ENCODE measurements at regions not wholly inside any gene's neighbourhood (a gene's known extent, or its start where the extent isn't known, plus 50 kb on each side); places are given as distances from the start of the nearest gene placed in this dataset.
A peak's percentile ranks its signal among the peaks of the same experiment; 100 is the strongest.

DNA sequence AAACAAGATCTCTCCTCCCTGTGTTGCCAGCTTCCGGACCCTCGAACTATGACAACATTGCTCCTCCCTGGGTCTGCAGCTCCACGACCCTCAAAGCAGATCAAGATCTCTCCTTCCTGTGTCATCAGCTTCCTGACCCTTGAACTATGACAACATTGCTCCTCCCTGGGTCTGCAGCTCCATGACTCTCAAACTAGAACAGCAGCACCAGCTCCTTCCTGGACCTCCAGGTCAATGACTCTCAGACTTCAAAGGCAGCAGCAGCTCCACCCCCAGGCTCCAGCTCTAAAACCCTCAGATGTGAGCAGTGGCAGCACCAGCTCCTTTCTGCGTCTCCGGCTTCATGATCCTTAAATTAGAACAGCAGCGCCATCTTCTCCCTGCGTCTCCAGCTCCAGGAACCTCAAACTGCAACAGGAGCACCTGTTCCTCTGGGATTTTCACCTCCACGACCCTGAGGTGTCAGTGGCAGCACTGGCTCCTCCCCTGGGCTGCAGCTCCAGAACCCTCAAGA, 341.0 kb upstream of the SULF2 start (continued):
- TF ChIP-seq ZNF224 (CRISPR knock-in tag; IDR thresholded peaks at IDR 0.05) (no peak), MED8 (CRISPR knock-in tag; IDR thresholded peaks at IDR 0.05; ENCODE audit: insufficient replicate concordance) (no peak), TAF15 (IDR thresholded peaks at IDR 0.05; ENCODE audit: low read depth, low read length, poor library complexity, severe bottlenecking) (no peak), DR1 (CRISPR knock-in tag; IDR thresholded peaks at IDR 0.05) (no peak), ZMYM3 (CRISPR knock-in tag; IDR thresholded peaks at IDR 0.05) (no peak), ZFP36 (IDR thresholded peaks at IDR 0.05; ENCODE audit: borderline replicate concordance, low read depth, low read length, partially characterized antibody) (no peak), SKIL (CRISPR knock-in tag; IDR thresholded peaks at IDR 0.05; ENCODE audit: borderline replicate concordance) (no peak), ZFX (CRISPR knock-in tag; IDR thresholded peaks at IDR 0.05; ENCODE audit: low read depth) (no peak), PRDM15 (CRISPR knock-in tag; IDR thresholded peaks at IDR 0.05) (no peak), MAF1 (CRISPR knock-in tag; IDR thresholded peaks at IDR 0.05; ENCODE audit: borderline replicate concordance) (no peak), SALL2 (CRISPR knock-in tag; IDR thresholded peaks at IDR 0.05) (no peak), NFATC3 (CRISPR knock-in tag; IDR thresholded peaks at IDR 0.05) (no peak), SALL1 (CRISPR knock-in tag; IDR thresholded peaks at IDR 0.05) (peak; percentile 85), ZBTB39 (CRISPR knock-in tag; IDR thresholded peaks at IDR 0.05) (no peak), SMARCE1 (IDR thresholded peaks at IDR 0.05; ENCODE audit: borderline replicate concordance) (no peak), ZNF563 (CRISPR knock-in tag; IDR thresholded peaks at IDR 0.05) (peak; percentile 40; the same call in 1 of the 2 replicates), TGIF2 (CRISPR knock-in tag; IDR thresholded peaks at IDR 0.05) (0 out of 2 replicates have a peak, but pooled peaks have one; percentile 19)
- TF ChIP-seq, protein P1, sequence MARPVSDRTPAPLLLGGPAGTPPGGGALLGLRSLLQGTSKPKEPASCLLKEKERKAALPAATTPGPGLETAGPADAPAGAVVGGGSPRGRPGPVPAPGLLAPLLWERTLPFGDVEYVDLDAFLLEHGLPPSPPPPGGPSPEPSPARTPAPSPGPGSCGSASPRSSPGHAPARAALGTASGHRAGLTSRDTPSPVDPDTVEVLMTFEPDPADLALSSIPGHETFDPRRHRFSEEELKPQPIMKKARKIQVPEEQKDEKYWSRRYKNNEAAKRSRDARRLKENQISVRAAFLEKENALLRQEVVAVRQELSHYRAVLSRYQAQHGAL (CRISPR knock-in tag; IDR thresholded peaks at IDR 0.05; ENCODE audit: not compliant biosample characterization), result no peak
- TF ChIP-seq, protein P2, sequence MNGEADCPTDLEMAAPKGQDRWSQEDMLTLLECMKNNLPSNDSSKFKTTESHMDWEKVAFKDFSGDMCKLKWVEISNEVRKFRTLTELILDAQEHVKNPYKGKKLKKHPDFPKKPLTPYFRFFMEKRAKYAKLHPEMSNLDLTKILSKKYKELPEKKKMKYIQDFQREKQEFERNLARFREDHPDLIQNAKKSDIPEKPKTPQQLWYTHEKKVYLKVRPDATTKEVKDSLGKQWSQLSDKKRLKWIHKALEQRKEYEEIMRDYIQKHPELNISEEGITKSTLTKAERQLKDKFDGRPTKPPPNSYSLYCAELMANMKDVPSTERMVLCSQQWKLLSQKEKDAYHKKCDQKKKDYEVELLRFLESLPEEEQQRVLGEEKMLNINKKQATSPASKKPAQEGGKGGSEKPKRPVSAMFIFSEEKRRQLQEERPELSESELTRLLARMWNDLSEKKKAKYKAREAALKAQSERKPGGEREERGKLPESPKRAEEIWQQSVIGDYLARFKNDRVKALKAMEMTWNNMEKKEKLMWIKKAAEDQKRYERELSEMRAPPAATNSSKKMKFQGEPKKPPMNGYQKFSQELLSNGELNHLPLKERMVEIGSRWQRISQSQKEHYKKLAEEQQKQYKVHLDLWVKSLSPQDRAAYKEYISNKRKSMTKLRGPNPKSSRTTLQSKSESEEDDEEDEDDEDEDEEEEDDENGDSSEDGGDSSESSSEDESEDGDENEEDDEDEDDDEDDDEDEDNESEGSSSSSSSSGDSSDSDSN (CRISPR knock-in tag; IDR thresholded peaks at IDR 0.05), result no peak
